Activated naive CD4-positive, alpha-beta T cell treated with anti-CD3 and anti-CD28 coated beads, Interleukin-2, amount 10 ng/mL, durations not matched to agents 7 days and 5 days (primary cell): ENCODE measurements at regions not wholly inside any gene's neighbourhood (a gene's known extent, or its start where the extent isn't known, plus 50 kb on each side); places are given as distances from the start of the nearest gene placed in this dataset.
"Not testable (repeated sequence)": the region's sequence is repeated elsewhere in the genome, so short reads cannot be mapped to it uniquely, and the experiment has no call there.

Experiments used
- CTCF ChIA-PET: fragments of 350-600 bp; sonication (Branson Sonifier 250); formaldehyde crosslinking; loops from one replicate; lab custom pipeline; 2021; ENCODE audit warnings: antibody characterized with exemption; lab: Charles Lee
- DNase-seq: peaks from one replicate; pipeline ENCODE4 v3.0.0-alpha.2; 2020
- H3K27ac Mint-ChIP-seq: one replicate; pipeline ENCODE4 v1.8.0; 2021; ENCODE audit warnings: mild to moderate bottlenecking, moderate library complexity, mixed read lengths
- H3K27me3 Mint-ChIP-seq: one replicate; pipeline ENCODE4 v1.8.0; 2021; ENCODE audit warnings: mild to moderate bottlenecking, mixed read lengths
- H3K36me3 Mint-ChIP-seq: one replicate; pipeline ENCODE4 v1.8.0; 2021; ENCODE audit warnings: mixed read lengths
- H3K4me1 Mint-ChIP-seq: one replicate; pipeline ENCODE4 v1.8.0; 2021; ENCODE audit warnings: mixed read lengths
- H3K4me3 Mint-ChIP-seq: one replicate; pipeline ENCODE4 v1.8.0; 2021; ENCODE audit warnings: mild to moderate bottlenecking, moderate library complexity, mixed read lengths
- H3K9me3 Mint-ChIP-seq: one replicate; pipeline ENCODE4 v1.8.0; 2021; ENCODE audit warnings: mixed read lengths

GRCh38 chr11:38968951-38969350 is 2370.9 kb upstream of the RAG2 start:
- Mint-ChIP-seq H3K9me3 (peaks cover 6% of the 10 kb centered on the region), H3K4me1 (no peaks in the 10 kb centered on the region)

GRCh38 chr11:38952698-38953097 is 2354.7 kb upstream of the RAG2 start:
- Mint-ChIP-seq H3K27me3 (no peaks in the 10 kb centered on the region), H3K36me3 (no peaks in the 10 kb centered on the region), H3K9me3 (peaks cover 2% of the 10 kb centered on the region), H3K4me3 (no peak overlapping the region), H3K27ac (no peak overlapping the region), H3K4me1 (no peaks in the 10 kb centered on the region)
- CTCF ChIA-PET, result no interaction called here
- DNase-seq, result no peak

More at GRCh38 chr11:38968951-38969350, 2370.9 kb upstream of the RAG2 start:
- no peaks in the 10 kb centered on the region for H3K27me3 Mint-ChIP-seq
- CTCF ChIA-PET, result no interaction called here
- DNase-seq, result no peak
- H3K27ac Mint-ChIP-seq, result no peak overlapping the region
- H3K36me3 Mint-ChIP-seq, result no peaks in the 10 kb centered on the region
- no peak overlapping the region for H3K4me3 Mint-ChIP-seq

- CTCF ChIA-PET, result no interaction called here
- H3K4me1 Mint-ChIP-seq, result no peaks in the 10 kb centered on the region
- H3K27me3 Mint-ChIP-seq, result no peaks in the 10 kb centered on the region
- no peak overlapping the region for H3K27ac Mint-ChIP-seq
- DNase-seq, result no peak
- no peak overlapping the region for H3K4me3 Mint-ChIP-seq
- H3K36me3 Mint-ChIP-seq, result no peaks in the 10 kb centered on the region
- peaks cover 12% of the 10 kb centered on the region for H3K9me3 Mint-ChIP-seq
These were observed 2352.8 kb upstream of the RAG2 start for GRCh38 chr11:38950867-38951266.

- no peaks in the 10 kb centered on the region for H3K27me3 Mint-ChIP-seq
- CTCF ChIA-PET, result no interaction called here
- DNase-seq, result no peak
- no peaks in the 10 kb centered on the region for H3K4me1 Mint-ChIP-seq
- H3K4me3 Mint-ChIP-seq, result no peak overlapping the region
- H3K27ac Mint-ChIP-seq, result no peak overlapping the region
- no peaks in the 10 kb centered on the region for H3K36me3 Mint-ChIP-seq
- H3K9me3 Mint-ChIP-seq, result peaks cover 23% of the 10 kb centered on the region
These were observed 2350.4 kb upstream of the RAG2 start for GRCh38 chr11:38948392-38948791.

GRCh38 chr11:38937709-38938108 is 2339.7 kb upstream of the RAG2 start:
- CTCF ChIA-PET, result no interaction called here
- Mint-ChIP-seq H3K9me3 (peaks cover 2% of the 10 kb centered on the region), H3K36me3 (no peaks in the 10 kb centered on the region), H3K27ac (no peak overlapping the region), H3K4me1 (no peaks in the 10 kb centered on the region), H3K27me3 (no peaks in the 10 kb centered on the region), H3K4me3 (no peak overlapping the region)
- DNase-seq, result no peak

- Mint-ChIP-seq H3K4me3 (no peak overlapping the region), H3K27me3 (no peaks in the 10 kb centered on the region), H3K36me3 (no peaks in the 10 kb centered on the region), H3K4me1 (no peaks in the 10 kb centered on the region), H3K9me3 (peaks cover 8% of the 10 kb centered on the region), H3K27ac (no peak overlapping the region)
- CTCF ChIA-PET, result no interaction called here
- no peak for DNase-seq
These were observed 2337.9 kb upstream of the RAG2 start for GRCh38 chr11:38935941-38936340.

- no peak for DNase-seq
- Mint-ChIP-seq H3K27ac (no peak overlapping the region), H3K27me3 (no peaks in the 10 kb centered on the region), H3K4me3 (no peak overlapping the region), H3K9me3 (peaks cover 12% of the 10 kb centered on the region), H3K4me1 (no peaks in the 10 kb centered on the region), H3K36me3 (no peaks in the 10 kb centered on the region)
- CTCF ChIA-PET, result no interaction called here
These were observed 2330.0 kb upstream of the RAG2 start for GRCh38 chr11:38927993-38928392.

GRCh38 chr11:38924644-38925043 is 2326.6 kb upstream of the RAG2 start:
- Mint-ChIP-seq H3K36me3 (no peaks in the 10 kb centered on the region), H3K27ac (no peak overlapping the region), H3K4me3 (no peak overlapping the region), H3K27me3 (no peaks in the 10 kb centered on the region), H3K9me3 (peaks cover 14% of the 10 kb centered on the region), H3K4me1 (no peaks in the 10 kb centered on the region)
- no peak for DNase-seq
- CTCF ChIA-PET, result no interaction called here

GRCh38 chr11:38900211-38900610 is 2302.2 kb upstream of the RAG2 start:
- H3K27ac Mint-ChIP-seq, result no peak overlapping the region
- H3K27me3 Mint-ChIP-seq, result no peaks in the 10 kb centered on the region
- no peaks in the 10 kb centered on the region for H3K4me1 Mint-ChIP-seq

GRCh38 chr11:38894201-38894600 is 2296.2 kb upstream of the RAG2 start:
- H3K27me3 Mint-ChIP-seq, H3K27ac Mint-ChIP-seq, H3K36me3 Mint-ChIP-seq, H3K4me1 Mint-ChIP-seq, DNase-seq, CTCF ChIA-PET, H3K4me3 Mint-ChIP-seq: not testable (repeated sequence)
- H3K9me3 Mint-ChIP-seq, result peaks cover 20% of the 10 kb centered on the region

More at GRCh38 chr11:38900211-38900610, 2302.2 kb upstream of the RAG2 start:
- Mint-ChIP-seq H3K9me3 (peaks cover 18% of the 10 kb centered on the region), H3K4me3 (no peak overlapping the region), H3K36me3 (no peaks in the 10 kb centered on the region)
- CTCF ChIA-PET, result no interaction called here
- DNase-seq, result no peak

GRCh38 chr11:38884145-38884865 is 2286.3 kb upstream of the RAG2 start:
- no peaks in the 10 kb centered on the region for H3K36me3 Mint-ChIP-seq
- CTCF ChIA-PET, result no interaction called here

GRCh38 chr11:38867338-38867737 is 2269.3 kb upstream of the RAG2 start:
- H3K4me1 Mint-ChIP-seq, result no peaks in the 10 kb centered on the region
- DNase-seq, result no peak
- H3K36me3 Mint-ChIP-seq, result no peaks in the 10 kb centered on the region
- H3K4me3 Mint-ChIP-seq, result no peak overlapping the region
- no peaks in the 10 kb centered on the region for H3K27me3 Mint-ChIP-seq
- no peak overlapping the region for H3K27ac Mint-ChIP-seq
- CTCF ChIA-PET, result no interaction called here
- H3K9me3 Mint-ChIP-seq, result peaks cover 25% of the 10 kb centered on the region

More at GRCh38 chr11:38884145-38884865, 2286.3 kb upstream of the RAG2 start:
- H3K4me1 Mint-ChIP-seq, result no peaks in the 10 kb centered on the region
- peaks cover 2% of the 10 kb centered on the region for H3K9me3 Mint-ChIP-seq
- H3K4me3 Mint-ChIP-seq, result no peak overlapping the region
- H3K27ac Mint-ChIP-seq, result peak overlapping the region; percentile 14
- no peaks in the 10 kb centered on the region for H3K27me3 Mint-ChIP-seq
- no peak for DNase-seq

GRCh38 chr11:38865922-38866321 is 2267.9 kb upstream of the RAG2 start:
- Mint-ChIP-seq H3K4me1 (no peaks in the 10 kb centered on the region), H3K36me3 (no peaks in the 10 kb centered on the region), H3K27ac (no peak overlapping the region), H3K27me3 (no peaks in the 10 kb centered on the region), H3K9me3 (peaks cover 32% of the 10 kb centered on the region), H3K4me3 (no peak overlapping the region)
- no peak for DNase-seq
- CTCF ChIA-PET, result no interaction called here

- H3K4me3 Mint-ChIP-seq, result no peak overlapping the region
- DNase-seq, result no peak
- CTCF ChIA-PET, result no interaction called here
- H3K27me3 Mint-ChIP-seq, result no peaks in the 10 kb centered on the region
- no peak overlapping the region for H3K27ac Mint-ChIP-seq
- peaks cover 11% of the 10 kb centered on the region for H3K9me3 Mint-ChIP-seq
- no peaks in the 10 kb centered on the region for H3K36me3 Mint-ChIP-seq
- H3K4me1 Mint-ChIP-seq, result no peaks in the 10 kb centered on the region
These were observed 2245.0 kb upstream of the RAG2 start for GRCh38 chr11:38842991-38843390.

- Mint-ChIP-seq H3K4me1 (no peaks in the 10 kb centered on the region), H3K9me3 (peaks cover 8% of the 10 kb centered on the region), H3K36me3 (no peaks in the 10 kb centered on the region), H3K4me3 (no peak overlapping the region), H3K27ac (no peak overlapping the region), H3K27me3 (no peaks in the 10 kb centered on the region)
- CTCF ChIA-PET, result no interaction called here
- DNase-seq, result no peak
These were observed 2241.0 kb upstream of the RAG2 start for GRCh38 chr11:38839071-38839470.
